Osteoblast (primary cell): ENCODE measurements at regions not wholly inside any gene's neighbourhood (a gene's known extent, or its start where the extent isn't known, plus 50 kb on each side); places are given as distances from the start of the nearest gene placed in this dataset.

Source experiments
- DNase-seq: peaks from one replicate; pipeline ENCODE4 v3.0.0; 2011; ENCODE audit warnings: low spot score, mixed read lengths; ENCODE audit not compliant: insufficient read length; ENCODE audit errors: missing footprints
- H2AFZ ChIP-seq: 2 replicates; pipeline ENCODE4 v1.6.0; 2011; ENCODE audit warnings: mild to moderate bottlenecking, low read length
- H3K27ac ChIP-seq: 2 replicates; pipeline ENCODE4 v1.5.1; 2011; ENCODE audit warnings: mild to moderate bottlenecking, low read depth, low read length, moderate library complexity
- H3K27me3 ChIP-seq: 2 replicates; pipeline ENCODE4 v1.6.0; 2012; ENCODE audit warnings: mild to moderate bottlenecking, control low read depth, inconsistent platforms, low read length, moderate library complexity; ENCODE audit not compliant: insufficient read depth
- H3K36me3 ChIP-seq: 2 replicates; pipeline ENCODE4 v1.5.1; 2011; ENCODE audit warnings: mild to moderate bottlenecking, low read length, control low read depth, moderate library complexity; ENCODE audit not compliant: insufficient read depth
- H3K4me1 ChIP-seq: 2 replicates; pipeline ENCODE4 v1.5.1; 2011; ENCODE audit warnings: mild to moderate bottlenecking, low read length, control low read depth, moderate library complexity; ENCODE audit not compliant: insufficient read depth
- H3K4me2 ChIP-seq: 2 replicates; pipeline ENCODE4 v1.6.0; 2011; ENCODE audit warnings: mild to moderate bottlenecking, low read length; ENCODE audit not compliant: insufficient read depth
- H3K4me3 ChIP-seq: fragments of 200-600 bp; sonication (generic); 3 replicates; pipeline ENCODE4 v1.5.1; 2012; ENCODE audit warnings: mild to moderate bottlenecking, low read length, inconsistent platforms; ENCODE audit not compliant: insufficient read depth
- H3K79me2 ChIP-seq: 2 replicates; pipeline ENCODE4 v1.6.0; 2012; ENCODE audit warnings: mild to moderate bottlenecking, low read length, control low read depth, inconsistent platforms; ENCODE audit not compliant: insufficient read depth
- H3K9me3 ChIP-seq: 2 replicates; pipeline ENCODE4 v1.5.1; 2011; ENCODE audit warnings: low read depth, low read length, control low read depth
- H4K20me1 ChIP-seq: 2 replicates; pipeline ENCODE4 v1.6.0; 2012; ENCODE audit warnings: mild to moderate bottlenecking, low read length, control low read depth; ENCODE audit not compliant: insufficient read depth
- TF ChIP-seq, protein P1 (sequence below): IDR thresholded peaks from 2 replicates; pipeline ENCODE4 v1.5.1; 2011; ENCODE audit warnings: mild to moderate bottlenecking, low read depth, low read length, moderate library complexity; ENCODE audit errors: extremely low read depth

DNA sequence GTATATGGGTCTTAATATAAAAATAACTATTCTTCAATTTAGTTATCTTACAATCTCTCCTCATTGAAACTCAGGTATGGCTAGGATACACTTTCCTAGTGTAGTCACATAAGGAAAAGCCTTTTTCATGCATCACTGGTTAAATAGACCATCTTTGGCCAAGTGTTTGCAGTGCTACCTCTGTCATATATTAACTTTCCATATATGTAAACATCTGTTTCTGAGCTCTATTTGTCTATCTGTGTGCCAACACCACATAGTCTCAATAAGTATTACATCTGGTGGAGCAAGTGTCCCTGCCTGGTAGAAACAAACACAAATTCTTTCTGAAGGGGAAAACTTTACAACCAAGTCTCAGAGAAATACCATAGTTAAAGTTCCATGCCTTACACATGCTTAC is 134.6 kb downstream of the TSEN15 start:
- H3K27me3 ChIP-seq = peaks cover 41% of the 10 kb centered on the region
- H3K4me1 ChIP-seq = no peaks in the 10 kb centered on the region
- H3K9me3 ChIP-seq = no peaks in the 10 kb centered on the region
- H3K36me3 ChIP-seq = no peaks in the 10 kb centered on the region
- no peak overlapping the region for H2AFZ ChIP-seq
- H4K20me1 ChIP-seq = no peaks in the 10 kb centered on the region
- H3K4me3 ChIP-seq = no peak overlapping the region
- no peak overlapping the region for H3K27ac ChIP-seq
- H3K4me2 ChIP-seq = no peak overlapping the region
- no peaks in the 10 kb centered on the region for H3K79me2 ChIP-seq
- no peak for DNase-seq
- TF ChIP-seq, protein P1, sequence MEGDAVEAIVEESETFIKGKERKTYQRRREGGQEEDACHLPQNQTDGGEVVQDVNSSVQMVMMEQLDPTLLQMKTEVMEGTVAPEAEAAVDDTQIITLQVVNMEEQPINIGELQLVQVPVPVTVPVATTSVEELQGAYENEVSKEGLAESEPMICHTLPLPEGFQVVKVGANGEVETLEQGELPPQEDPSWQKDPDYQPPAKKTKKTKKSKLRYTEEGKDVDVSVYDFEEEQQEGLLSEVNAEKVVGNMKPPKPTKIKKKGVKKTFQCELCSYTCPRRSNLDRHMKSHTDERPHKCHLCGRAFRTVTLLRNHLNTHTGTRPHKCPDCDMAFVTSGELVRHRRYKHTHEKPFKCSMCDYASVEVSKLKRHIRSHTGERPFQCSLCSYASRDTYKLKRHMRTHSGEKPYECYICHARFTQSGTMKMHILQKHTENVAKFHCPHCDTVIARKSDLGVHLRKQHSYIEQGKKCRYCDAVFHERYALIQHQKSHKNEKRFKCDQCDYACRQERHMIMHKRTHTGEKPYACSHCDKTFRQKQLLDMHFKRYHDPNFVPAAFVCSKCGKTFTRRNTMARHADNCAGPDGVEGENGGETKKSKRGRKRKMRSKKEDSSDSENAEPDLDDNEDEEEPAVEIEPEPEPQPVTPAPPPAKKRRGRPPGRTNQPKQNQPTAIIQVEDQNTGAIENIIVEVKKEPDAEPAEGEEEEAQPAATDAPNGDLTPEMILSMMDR = no peak

GRCh38 chr1:184187097-184187496 is 135.6 kb downstream of the TSEN15 start:
- TF ChIP-seq, protein P1 = no peak
- Histone ChIP-seq H3K4me2 (no peak overlapping the region), H3K79me2 (no peaks in the 10 kb centered on the region), H3K4me3 (no peak overlapping the region), H3K9me3 (no peaks in the 10 kb centered on the region), H3K4me1 (no peaks in the 10 kb centered on the region), H3K27me3 (peaks cover 47% of the 10 kb centered on the region), H3K36me3 (no peaks in the 10 kb centered on the region), H3K27ac (no peak overlapping the region), H4K20me1 (no peaks in the 10 kb centered on the region), H2AFZ (no peak overlapping the region)
- DNase-seq = no peak

- no peaks in the 10 kb centered on the region for H3K36me3 ChIP-seq
- no peak overlapping the region for H3K27ac ChIP-seq
- H3K9me3 ChIP-seq = no peaks in the 10 kb centered on the region
- peaks cover 47% of the 10 kb centered on the region for H3K27me3 ChIP-seq
- no peaks in the 10 kb centered on the region for H3K79me2 ChIP-seq
- TF ChIP-seq, protein P1 = no peak
- H2AFZ ChIP-seq = no peak overlapping the region
- H3K4me3 ChIP-seq = no peak overlapping the region
- no peak overlapping the region for H3K4me2 ChIP-seq
- H3K4me1 ChIP-seq = no peaks in the 10 kb centered on the region
- no peak for DNase-seq
- no peaks in the 10 kb centered on the region for H4K20me1 ChIP-seq
Measured at GRCh38 chr1:184188037-184188436, 136.5 kb downstream of the TSEN15 start.

DNA sequence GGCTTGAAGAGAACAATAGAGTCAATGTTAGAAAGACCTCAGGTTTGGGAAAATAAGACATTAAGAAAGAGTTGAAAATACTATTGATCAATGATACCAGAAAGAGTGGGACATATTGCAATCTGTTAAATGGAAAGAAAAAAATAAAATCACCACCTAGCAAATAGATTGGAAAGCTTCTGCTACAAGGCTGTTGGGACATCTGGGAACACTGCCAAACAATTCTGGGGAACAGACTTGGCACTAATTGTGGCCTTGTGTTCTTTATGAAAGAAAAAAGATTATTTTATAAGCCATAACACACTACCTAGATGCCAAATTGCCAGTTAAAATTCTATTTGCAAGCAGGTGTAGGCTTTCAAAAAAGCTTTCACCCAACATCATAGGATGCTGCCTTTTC is 137.8 kb downstream of the TSEN15 start:
- H3K4me2 ChIP-seq = no peak overlapping the region
- no peak for DNase-seq

More for the DNA sequence above, 137.8 kb downstream of the TSEN15 start:
- H3K27me3 ChIP-seq = peaks cover 43% of the 10 kb centered on the region
- no peaks in the 10 kb centered on the region for H3K36me3 ChIP-seq
- H3K79me2 ChIP-seq = no peaks in the 10 kb centered on the region
- no peak overlapping the region for H2AFZ ChIP-seq
- H3K4me1 ChIP-seq = no peaks in the 10 kb centered on the region
- no peak overlapping the region for H3K27ac ChIP-seq
- TF ChIP-seq, protein P1 = no peak
- no peak overlapping the region for H3K4me3 ChIP-seq
- H3K9me3 ChIP-seq = no peaks in the 10 kb centered on the region
- H4K20me1 ChIP-seq = no peaks in the 10 kb centered on the region
